Esophagus muscularis mucosa (tissue), 4 donors: ENCODE measurements at regions not wholly inside any gene's neighbourhood (a gene's known extent, or its start where the extent isn't known, plus 50 kb on each side); places are given as distances from the start of the nearest gene placed in this dataset.

Source experiments
- CTCF ChIP-seq, 3 experiments: fragments of 200-600 bp in 2 of 3; fragments of 450-650 bp in 1 of 3; sonication (generic) in 2 of 3; IDR thresholded peaks; one replicate each; pipeline ENCODE4 v1.5.1; 2017 to 2019; ENCODE audit warnings: antibody characterized with exemption in 3 of 3, mild to moderate bottlenecking in 2 of 3, moderate library complexity in 1 of 3
- EP300 ChIP-seq: sonication (generic); formaldehyde crosslinking; IDR thresholded peaks from one replicate; pipeline ENCODE4 v1.6.1; 2017; ENCODE audit warnings: antibody characterized with exemption
- POLR2A ChIP-seq: fragments of 450-650 bp; IDR thresholded peaks from one replicate; pipeline ENCODE4 v1.6.1; 2017; ENCODE audit warnings: antibody characterized with exemption, moderate library complexity, mild to moderate bottlenecking, low read depth
- POLR2AphosphoS5 ChIP-seq, 2 donors: sonication (generic); formaldehyde crosslinking; IDR thresholded peaks; one replicate each; pipeline ENCODE4 v1.6.1; 2017; ENCODE audit warnings: antibody characterized with exemption in 2 of 2

DNA sequence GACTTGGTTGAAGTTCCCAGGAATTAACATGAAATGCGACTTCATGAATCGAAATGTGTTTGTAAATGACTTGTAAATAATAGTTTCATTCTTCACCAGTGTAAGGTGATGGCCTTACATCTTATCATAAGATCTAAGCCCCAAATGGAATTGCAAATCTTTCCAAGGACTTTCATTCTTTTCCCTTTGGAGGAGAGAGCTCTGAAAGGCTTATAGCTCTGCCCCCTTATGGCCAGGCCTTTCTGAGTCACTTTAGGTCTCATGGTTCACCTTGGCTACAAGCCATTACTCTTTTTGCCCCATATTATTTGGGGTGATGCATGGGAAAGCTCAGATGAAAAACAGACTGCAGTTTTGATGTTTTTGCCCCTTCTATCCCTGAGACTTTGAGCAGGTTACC lies 209.1 kb upstream of the BMP2 start:
- TF ChIP-seq CTCF (IDR thresholded peaks at IDR 0.05) = no peak
- no peak for TF ChIP-seq POLR2A
- TF ChIP-seq POLR2AphosphoS5 (IDR thresholded peaks at IDR 0.05) = no peak
- no peak for TF ChIP-seq EP300
